T-helper 2 cell treated with Interferon-gamma antibody and Interleukin-4, amounts not matched to agents 100 ng/mL and 5 ng/mL, for 36 hours (primary cell): ENCODE measurements at regions not wholly inside any gene's neighbourhood (a gene's known extent, or its start where the extent isn't known, plus 50 kb on each side); places are given as distances from the start of the nearest gene placed in this dataset.

Source experiments
- intact Hi-C: fragments of 100-400 bp; cut with micrococcal nuclease; formaldehyde crosslinking; loops from one replicate; pipeline ENCODE4 v1.15.1; 2023

- intact Hi-C loops = no loop called here
Observed at GRCh38 chr1:87437663-87438295, 109.1 kb downstream of the LMO4 start.

- intact Hi-C loops = no loop called here
Observed at GRCh38 chr1:87439821-87440220, 111.1 kb downstream of the LMO4 start.

GRCh38 chr1:87449348-87449963 is 120.8 kb downstream of the LMO4 start:
- intact Hi-C loops = loop anchor here (2.0 kb wide), 1 partner anchor 45 kb away; no protein-coding TSS in a partner anchor

- intact Hi-C loops = loop anchor here (5.0 kb wide), 1 partner anchor 123 kb away; the partner anchor contains the start of gene LMO4
Observed at GRCh38 chr1:87450136-87450535, 121.5 kb downstream of the LMO4 start.

- intact Hi-C loops = loop anchor here (5.0 kb wide), 1 partner anchor 123 kb away; the partner anchor contains the start of gene LMO4
Observed at GRCh38 chr1:87450615-87451209, 122.0 kb downstream of the LMO4 start.

- intact Hi-C loops = loop anchor here (5.0 kb wide), 1 partner anchor 124 kb away; the partner anchor contains the start of gene LMO4
Observed at GRCh38 chr1:87451229-87451920, 122.7 kb downstream of the LMO4 start.

GRCh38 chr1:87452648-87453047 is 124.0 kb downstream of the LMO4 start:
- intact Hi-C loops = loop anchor here (5.0 kb wide), 1 partner anchor 125 kb away; the partner anchor contains the start of gene LMO4

GRCh38 chr1:87457408-87457807 is 128.7 kb downstream of the LMO4 start:
- intact Hi-C loops = no loop called here

- intact Hi-C loops = no loop called here
Observed at GRCh38 chr1:87462894-87463293, 134.2 kb downstream of the LMO4 start.

- intact Hi-C loops = no loop called here
Observed at GRCh38 chr1:87464022-87464490, 135.4 kb downstream of the LMO4 start.

GRCh38 chr1:87466621-87467020 is 137.9 kb downstream of the LMO4 start:
- intact Hi-C loops = no loop called here

- intact Hi-C loops = no loop called here
Observed at GRCh38 chr1:87472716-87473115, 144.0 kb downstream of the LMO4 start.

GRCh38 chr1:87473203-87473661 is 144.6 kb downstream of the LMO4 start:
- intact Hi-C loops = no loop called here

- intact Hi-C loops = no loop called here
Observed at GRCh38 chr1:87474098-87474497, 145.4 kb downstream of the LMO4 start.

GRCh38 chr1:87478231-87478630 is 149.6 kb downstream of the LMO4 start:
- intact Hi-C loops = no loop called here

- intact Hi-C loops = no loop called here
Observed at GRCh38 chr1:87495147-87495546, 166.5 kb downstream of the LMO4 start.

- intact Hi-C loops = no loop called here
Observed at GRCh38 chr1:87495870-87496269, 167.2 kb downstream of the LMO4 start.

- intact Hi-C loops = no loop called here
Observed at GRCh38 chr1:87497380-87498203, 168.9 kb downstream of the LMO4 start.

GRCh38 chr1:87501738-87502137 is 173.1 kb downstream of the LMO4 start:
- intact Hi-C loops = no loop called here

GRCh38 chr1:87505391-87505983 is 176.8 kb downstream of the LMO4 start:
- intact Hi-C loops = loop anchor here (5.0 kb wide), 1 partner anchor 178 kb away; the partner anchor contains the start of gene LMO4
